Osteocyte (in vitro differentiated cells): ENCODE measurements at regions not wholly inside any gene's neighbourhood (a gene's known extent, or its start where the extent isn't known, plus 50 kb on each side); places are given as distances from the start of the nearest gene placed in this dataset.
"Not testable (repeated sequence)": the region's sequence is repeated elsewhere in the genome, so short reads cannot be mapped to it uniquely, and the experiment has no call there.

Experiments used
- DNase-seq: peaks from one replicate; pipeline ENCODE4 v3.0.0; 2021; ENCODE audit warnings: mixed read lengths; ENCODE audit not compliant: unreplicated experiment; ENCODE audit errors: extremely low spot score
- H3K27ac Mint-ChIP-seq: one replicate; pipeline ENCODE4 v1.8.0; 2021; ENCODE audit warnings: mild to moderate bottlenecking, mixed read lengths; ENCODE audit not compliant: unreplicated experiment
- H3K27me3 Mint-ChIP-seq: one replicate; pipeline ENCODE4 v1.8.0; 2021; ENCODE audit warnings: mixed read lengths; ENCODE audit not compliant: unreplicated experiment
- H3K36me3 Mint-ChIP-seq: one replicate; pipeline ENCODE4 v1.8.0; 2021; ENCODE audit warnings: mixed read lengths; ENCODE audit not compliant: unreplicated experiment
- H3K4me1 Mint-ChIP-seq: one replicate; pipeline ENCODE4 v1.8.0; 2021; ENCODE audit warnings: mixed read lengths; ENCODE audit not compliant: unreplicated experiment
- H3K4me3 Mint-ChIP-seq: one replicate; pipeline ENCODE4 v1.8.0; 2021; ENCODE audit warnings: mild to moderate bottlenecking, moderate library complexity, mixed read lengths; ENCODE audit not compliant: unreplicated experiment
- H3K9me3 Mint-ChIP-seq: one replicate; pipeline ENCODE4 v1.8.0; 2021; ENCODE audit warnings: mixed read lengths; ENCODE audit not compliant: unreplicated experiment
- TF ChIP-seq, protein P1 (sequence below): fragments of 200-600 bp; sonication (generic); IDR thresholded peaks from 2 replicates; pipeline ENCODE4 v1.5.0; 2021; ENCODE audit warnings: antibody characterized with exemption, mild to moderate bottlenecking, moderate library complexity

DNA sequence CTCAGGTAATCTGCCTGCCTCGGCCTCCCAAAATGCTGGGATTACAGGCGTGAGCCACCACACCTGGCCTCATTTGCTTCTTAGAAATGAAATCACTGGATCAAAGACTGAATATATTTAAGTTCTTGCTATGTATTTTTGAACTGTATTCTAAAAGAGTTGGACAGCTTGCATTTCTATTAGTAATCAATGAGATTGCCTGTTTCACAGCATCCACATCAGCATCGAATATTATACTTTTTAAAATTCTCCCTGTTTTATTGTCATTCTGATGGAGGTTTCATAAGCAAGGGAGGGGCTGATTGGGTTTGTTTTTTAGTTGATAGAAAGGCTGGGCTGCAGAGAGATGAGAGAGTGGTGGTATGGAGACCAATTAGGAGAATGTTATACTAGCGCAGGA is 68.7 kb upstream of the CREB3L1 start:
- no peak for DNase-seq
- TF ChIP-seq, protein P1, sequence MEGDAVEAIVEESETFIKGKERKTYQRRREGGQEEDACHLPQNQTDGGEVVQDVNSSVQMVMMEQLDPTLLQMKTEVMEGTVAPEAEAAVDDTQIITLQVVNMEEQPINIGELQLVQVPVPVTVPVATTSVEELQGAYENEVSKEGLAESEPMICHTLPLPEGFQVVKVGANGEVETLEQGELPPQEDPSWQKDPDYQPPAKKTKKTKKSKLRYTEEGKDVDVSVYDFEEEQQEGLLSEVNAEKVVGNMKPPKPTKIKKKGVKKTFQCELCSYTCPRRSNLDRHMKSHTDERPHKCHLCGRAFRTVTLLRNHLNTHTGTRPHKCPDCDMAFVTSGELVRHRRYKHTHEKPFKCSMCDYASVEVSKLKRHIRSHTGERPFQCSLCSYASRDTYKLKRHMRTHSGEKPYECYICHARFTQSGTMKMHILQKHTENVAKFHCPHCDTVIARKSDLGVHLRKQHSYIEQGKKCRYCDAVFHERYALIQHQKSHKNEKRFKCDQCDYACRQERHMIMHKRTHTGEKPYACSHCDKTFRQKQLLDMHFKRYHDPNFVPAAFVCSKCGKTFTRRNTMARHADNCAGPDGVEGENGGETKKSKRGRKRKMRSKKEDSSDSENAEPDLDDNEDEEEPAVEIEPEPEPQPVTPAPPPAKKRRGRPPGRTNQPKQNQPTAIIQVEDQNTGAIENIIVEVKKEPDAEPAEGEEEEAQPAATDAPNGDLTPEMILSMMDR = no peak
- Mint-ChIP-seq H3K4me3 (no peak overlapping the region), H3K36me3 (no peaks in the 10 kb centered on the region), H3K27me3 (peaks cover 50% of the 10 kb centered on the region), H3K9me3 (no peaks in the 10 kb centered on the region), H3K4me1 (peaks cover 7% of the 10 kb centered on the region), H3K27ac (no peak overlapping the region)

- Mint-ChIP-seq H3K4me1 (peaks cover 7% of the 10 kb centered on the region), H3K9me3 (no peaks in the 10 kb centered on the region), H3K4me3 (no peak overlapping the region), H3K27ac (no peak overlapping the region), H3K27me3 (peaks cover 55% of the 10 kb centered on the region), H3K36me3 (no peaks in the 10 kb centered on the region)
- no peak for DNase-seq
- TF ChIP-seq, protein P1 = no peak
Observed at GRCh38 chr11:46207270-46207669, 70.2 kb upstream of the CREB3L1 start.

DNA sequence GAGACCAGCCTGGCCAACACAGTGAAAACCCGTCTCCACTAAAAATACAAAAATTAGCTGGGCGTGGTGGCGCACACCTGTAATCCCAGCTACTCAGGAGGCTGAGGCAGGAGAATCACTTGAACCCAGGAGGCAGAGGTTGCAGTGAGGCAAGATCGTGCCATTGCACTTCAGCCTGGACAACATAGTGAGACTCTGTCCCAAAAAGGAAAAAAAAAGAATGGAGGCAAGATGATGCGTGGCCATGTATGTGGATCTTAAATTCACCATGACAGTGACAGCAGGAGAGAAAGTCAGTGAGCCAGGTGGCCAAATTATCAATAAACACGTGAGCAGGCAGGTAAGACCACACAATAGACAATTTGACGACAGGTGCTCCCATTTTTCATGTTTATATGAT is 73.0 kb upstream of the CREB3L1 start:
- not testable (repeated sequence) for H3K36me3 Mint-ChIP-seq, H3K4me3 Mint-ChIP-seq, H3K9me3 Mint-ChIP-seq, H3K4me1 Mint-ChIP-seq, H3K27ac Mint-ChIP-seq
- peaks cover 57% of the 10 kb centered on the region for H3K27me3 Mint-ChIP-seq
- peak; percentile 34 for DNase-seq

GRCh38 chr11:46203746-46204145 is 73.7 kb upstream of the CREB3L1 start:
- H3K4me3 Mint-ChIP-seq = no peak overlapping the region
- no peaks in the 10 kb centered on the region for H3K4me1 Mint-ChIP-seq
- H3K27me3 Mint-ChIP-seq = peaks cover 59% of the 10 kb centered on the region
- H3K27ac Mint-ChIP-seq = no peak overlapping the region
- DNase-seq = no peak
- no peaks in the 10 kb centered on the region for H3K9me3 Mint-ChIP-seq
- H3K36me3 Mint-ChIP-seq = no peaks in the 10 kb centered on the region
- TF ChIP-seq, protein P1 = no peak

DNA sequence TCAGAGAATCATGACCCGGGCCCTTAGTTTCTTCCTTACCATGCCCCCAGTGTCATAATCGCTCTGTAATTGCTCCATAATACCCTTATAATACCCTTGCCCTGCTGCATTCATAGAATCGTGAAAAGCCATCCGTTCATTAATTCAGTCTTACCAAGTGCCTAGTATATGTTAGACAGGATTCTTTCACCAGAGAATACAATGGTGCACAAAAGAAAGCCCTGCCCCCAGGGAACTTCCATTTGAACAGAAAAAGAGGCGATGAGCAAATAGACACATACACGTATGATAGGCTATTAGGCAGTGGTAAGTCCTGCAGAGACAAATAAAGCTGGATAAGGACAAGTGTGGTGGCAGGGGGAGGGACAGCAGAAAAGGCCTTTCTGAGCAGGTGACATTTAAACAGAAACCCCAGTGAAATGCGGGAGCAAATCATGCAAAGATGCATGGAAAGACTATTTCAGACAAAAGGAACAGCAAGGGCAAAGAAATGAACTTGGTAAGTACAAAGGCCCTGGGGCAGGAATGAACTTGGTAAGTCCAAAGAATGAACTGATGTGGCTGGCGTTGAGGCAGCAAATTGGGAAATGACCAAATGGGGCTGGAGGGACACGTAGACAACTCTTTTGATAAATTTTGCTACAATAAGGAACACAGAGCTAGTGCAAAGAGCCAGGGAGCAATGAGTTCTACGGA is 74.6 kb upstream of the CREB3L1 start:
- no peak overlapping the region for H3K4me3 Mint-ChIP-seq
- no peak overlapping the region for H3K27ac Mint-ChIP-seq
- H3K27me3 Mint-ChIP-seq = peaks cover 67% of the 10 kb centered on the region
- no peak for DNase-seq
- TF ChIP-seq, protein P1 = no peak
- no peaks in the 10 kb centered on the region for H3K36me3 Mint-ChIP-seq
- H3K9me3 Mint-ChIP-seq = no peaks in the 10 kb centered on the region
- no peaks in the 10 kb centered on the region for H3K4me1 Mint-ChIP-seq
